GM12891 (cell line): ENCODE measurements at regions not wholly inside any gene's neighbourhood (a gene's known extent, or its start where the extent isn't known, plus 50 kb on each side); places are given as distances from the start of the nearest gene placed in this dataset.

Source experiments
- DNase-seq: peaks from one replicate; pipeline ENCODE4 v3.0.0; 2011; ENCODE audit warnings: low spot score; ENCODE audit not compliant: insufficient read length
- FAIRE-seq: peaks from 2 replicates; lab custom pipeline; 2011; peaks lifted over from hg19 to GRCh38; lab: Jason Lieb, UNC
- PAX5 ChIP-seq: IDR thresholded peaks from 2 replicates; pipeline ENCODE4 v1.6.1; 2011; ENCODE audit warnings: low read length, moderate library complexity, mild to moderate bottlenecking; ENCODE audit not compliant: insufficient read depth, severe bottlenecking
- POLR2A ChIP-seq: IDR thresholded peaks from 2 replicates; pipeline ENCODE4 v1.6.1; 2011; ENCODE audit warnings: low read depth, low read length, control low read depth
- POLR2AphosphoS5 ChIP-seq: IDR thresholded peaks from 2 replicates; pipeline ENCODE4 v1.6.1; 2011; ENCODE audit warnings: low read depth, low read length, control low read depth
- POU2F2 ChIP-seq: IDR thresholded peaks from 2 replicates; pipeline ENCODE4 v1.6.1; 2011; ENCODE audit warnings: low read depth, mild to moderate bottlenecking, control low read depth, low read length, moderate library complexity
- SPI1 ChIP-seq: IDR thresholded peaks from 2 replicates; pipeline ENCODE4 v1.6.1; 2011; ENCODE audit warnings: low read depth, low read length, control low read depth
- TAF1 ChIP-seq: IDR thresholded peaks from 2 replicates; pipeline ENCODE4 v1.6.1; 2011; ENCODE audit warnings: low read depth, low read length, control low read depth

GRCh38 chr1:116253566-116254382 is 119.3 kb upstream of the ATP1A1 start:
- no peak for TF ChIP-seq SPI1
- no peak for TF ChIP-seq POU2F2
- TF ChIP-seq TAF1: no peak
- no peak for TF ChIP-seq POLR2A
- no peak for TF ChIP-seq PAX5
- TF ChIP-seq POLR2AphosphoS5: no peak
- FAIRE-seq (no peak), DNase-seq (no peak)

DNA sequence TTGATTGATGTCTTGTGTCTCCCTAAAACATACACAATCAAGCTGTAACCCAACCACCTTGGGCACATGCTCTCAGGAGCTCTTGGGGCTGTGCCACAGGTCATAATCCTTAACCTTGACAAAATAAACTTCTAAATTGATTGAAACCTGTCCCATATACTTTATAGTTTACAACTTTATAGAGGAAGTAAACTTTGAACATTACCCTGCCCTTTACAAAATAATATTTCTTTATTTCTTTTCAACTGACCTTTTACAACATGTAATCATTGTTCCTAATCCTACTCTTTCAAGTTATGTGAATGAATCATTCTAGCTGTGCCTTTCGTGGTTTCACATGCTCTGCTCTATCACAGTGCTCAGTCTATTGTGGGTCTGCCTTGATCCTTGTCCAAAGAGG is 118.3 kb upstream of the ATP1A1 start:
- FAIRE-seq (no peak), DNase-seq (no peak)
- TF ChIP-seq TAF1: no peak
- TF ChIP-seq SPI1: no peak
- TF ChIP-seq POU2F2: no peak
- TF ChIP-seq PAX5: no peak
- TF ChIP-seq POLR2A: no peak
- TF ChIP-seq POLR2AphosphoS5: no peak

- FAIRE-seq (no peak), DNase-seq (no peak)
- TF ChIP-seq PAX5 (no peak), POLR2A (no peak), POU2F2 (no peak), SPI1 (no peak), TAF1 (no peak), POLR2AphosphoS5 (no peak)
Observed at GRCh38 chr1:116255486-116256285, 117.4 kb upstream of the ATP1A1 start.

- DNase-seq: no peak
- no peak for TF ChIP-seq SPI1
- no peak for TF ChIP-seq PAX5
- no peak for TF ChIP-seq POLR2AphosphoS5
- no peak for TF ChIP-seq TAF1
- TF ChIP-seq POU2F2: no peak
- TF ChIP-seq POLR2A: no peak
- FAIRE-seq: no peak
Observed at GRCh38 chr1:116256286-116256649, 116.8 kb upstream of the ATP1A1 start.

GRCh38 chr1:116256875-116257274 is 116.2 kb upstream of the ATP1A1 start:
- no peak for FAIRE-seq
- TF ChIP-seq POLR2AphosphoS5: no peak
- no peak for TF ChIP-seq SPI1
- TF ChIP-seq POU2F2: no peak
- TF ChIP-seq POLR2A: no peak
- no peak for TF ChIP-seq PAX5
- TF ChIP-seq TAF1: no peak
- no peak for DNase-seq

GRCh38 chr1:116257341-116257767 is 115.7 kb upstream of the ATP1A1 start:
- peak; percentile 41 for FAIRE-seq

DNA sequence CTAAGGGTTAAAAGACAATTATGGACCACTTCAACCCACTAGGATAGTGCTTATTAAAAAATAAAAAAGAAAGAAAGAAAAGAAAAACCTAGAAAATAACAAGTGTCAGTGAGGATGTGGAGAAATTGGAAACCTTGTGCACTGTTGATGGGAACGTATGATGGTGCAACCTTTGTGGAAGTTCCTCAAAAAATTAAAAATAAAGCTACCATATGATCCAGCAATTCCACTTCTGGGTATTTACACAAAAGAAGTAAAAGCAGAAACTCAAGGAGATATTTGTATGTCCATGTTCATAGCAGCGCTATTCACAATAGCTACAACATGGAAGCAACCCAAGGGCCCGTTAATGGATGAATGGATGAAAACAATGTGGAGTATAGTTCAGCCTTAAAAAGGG is 115.2 kb upstream of the ATP1A1 start:
- DNase-seq: no peak
- FAIRE-seq: no peak

More at GRCh38 chr1:116257341-116257767, 115.7 kb upstream of the ATP1A1 start:
- no peak for DNase-seq
- TF ChIP-seq POLR2A: no peak
- no peak for TF ChIP-seq POU2F2

GRCh38 chr1:116258668-116259419 is 114.2 kb upstream of the ATP1A1 start:
- no peak for TF ChIP-seq POLR2A
- no peak for TF ChIP-seq TAF1
- no peak for TF ChIP-seq POU2F2
- TF ChIP-seq POLR2AphosphoS5: no peak
- no peak for TF ChIP-seq PAX5
- no peak for TF ChIP-seq SPI1
- FAIRE-seq (no peak), DNase-seq (no peak)

More for the DNA sequence above, 115.2 kb upstream of the ATP1A1 start:
- TF ChIP-seq POLR2AphosphoS5 (no peak), POU2F2 (no peak), PAX5 (no peak), POLR2A (no peak), SPI1 (no peak), TAF1 (no peak)

DNA sequence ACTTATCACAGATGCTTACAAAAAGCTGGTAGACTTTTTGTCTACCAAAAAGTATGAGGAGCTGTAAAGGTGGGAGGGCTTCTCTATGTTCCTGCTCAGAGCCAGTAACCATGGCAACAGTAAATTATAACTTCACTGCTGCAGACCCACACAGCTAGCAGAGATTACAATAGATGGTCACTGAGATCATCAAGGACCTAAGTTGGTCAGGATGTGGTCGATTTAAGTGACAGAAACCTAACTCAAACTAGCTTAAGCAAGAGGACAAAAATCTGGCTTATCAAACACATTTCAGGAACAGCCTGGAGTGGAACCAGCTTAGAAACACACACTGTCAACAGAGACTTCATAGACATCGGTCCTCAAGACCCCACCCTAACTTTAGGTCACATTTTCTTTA is 113.4 kb upstream of the ATP1A1 start:
- DNase-seq (no peak), FAIRE-seq (no peak)
- TF ChIP-seq POLR2A (no peak), POLR2AphosphoS5 (no peak), TAF1 (no peak), PAX5 (no peak), SPI1 (no peak), POU2F2 (no peak)
